HEK293 (cell line): ENCODE measurements at regions not wholly inside any gene's neighbourhood (a gene's known extent, or its start where the extent isn't known, plus 50 kb on each side); places are given as distances from the start of the nearest gene placed in this dataset.

Source experiments
- CTCF ChIA-PET: fragments of 350-600 bp; formaldehyde crosslinking; extraction: SDS; loops from one replicate; lab custom pipeline; 2021; ENCODE audit warnings: antibody characterized with exemption; lab: Yijun Ruan, JAX
- POLR2A ChIA-PET: fragments of 300-600 bp; formaldehyde crosslinking; extraction: SDS; loops from one replicate; lab custom pipeline; 2020; ENCODE audit warnings: antibody characterized with exemption, inconsistent platforms; lab: Yijun Ruan, JAX
- H3K27ac ChIP-seq: fragments of 200-500 bp; sonication (Bioruptor generic); 2 replicates; pipeline ENCODE4 v1.5.1; 2014; ENCODE audit warnings: low read depth, low read length, control low read depth, inconsistent platforms; ENCODE audit errors: extremely low read depth
- H3K36me3 ChIP-seq, 2 experiments: fragments of 200-500 bp in 1 of 2; sonication (Bioruptor generic) in 1 of 2; 1 replicate in 1 of 2; 2 replicates in 1 of 2; pipeline ENCODE4 v1.5.1; 2014 to 2017; ENCODE audit warnings: inconsistent platforms in 2 of 2, low read length in 2 of 2; ENCODE audit not compliant: control insufficient read depth in 2 of 2, insufficient read depth in 1 of 2
- H3K4me1 ChIP-seq: fragments of 200-500 bp; sonication (Bioruptor generic); 2 replicates; pipeline ENCODE4 v1.5.1; 2014; ENCODE audit warnings: mild to moderate bottlenecking, low read length, inconsistent platforms; ENCODE audit not compliant: control insufficient read depth, insufficient read depth
- H3K4me3 ChIP-seq: 2 replicates; pipeline ENCODE4 v1.5.1; 2011; ENCODE audit warnings: low read depth, mild to moderate bottlenecking, control low read depth, low read length, moderate library complexity
- H3K9me3 ChIP-seq: fragments of 200-500 bp; sonication (Bioruptor generic); 2 replicates; pipeline ENCODE4 v1.5.1; 2014; ENCODE audit warnings: low read depth, low read length, inconsistent platforms; ENCODE audit not compliant: control insufficient read depth, insufficient read depth
- BCL6B ChIP-seq: fragments of 450-650 bp; formaldehyde crosslinking; IDR thresholded peaks from 2 replicates; pipeline ENCODE4 v1.5.1; 2017; ENCODE audit warnings: missing biosample characterization, missing genetic modification characterization
- EGR2 ChIP-seq: fragments of 450-650 bp; formaldehyde crosslinking; IDR thresholded peaks from 2 replicates; pipeline ENCODE4 v1.5.1; 2016; ENCODE audit warnings: low read depth, missing biosample characterization, missing genetic modification characterization
- GLI2 ChIP-seq: fragments of 450-650 bp; formaldehyde crosslinking; IDR thresholded peaks from 2 replicates; pipeline ENCODE4; 2017; ENCODE audit warnings: missing biosample characterization, missing genetic modification characterization, low read depth, borderline replicate concordance
- TSHZ1 ChIP-seq: fragments of 450-650 bp; formaldehyde crosslinking; IDR thresholded peaks from 2 replicates; pipeline ENCODE4 v1.5.1; 2016; ENCODE audit warnings: missing biosample characterization, missing genetic modification characterization, borderline replicate concordance
- ZBTB26 ChIP-seq: fragments of 450-650 bp; formaldehyde crosslinking; optimal IDR thresholded peaks from 2 replicates; pipeline ENCODE3; 2016; ENCODE audit warnings: missing biosample characterization, mild to moderate bottlenecking, missing genetic modification characterization
- ZNF114 ChIP-seq: fragments of 450-650 bp; formaldehyde crosslinking; IDR thresholded peaks from 2 replicates; pipeline ENCODE4 v1.5.0; 2017; ENCODE audit warnings: missing biosample characterization, missing genetic modification characterization
- ZNF138 ChIP-seq: fragments of 450-650 bp; formaldehyde crosslinking; IDR thresholded peaks from 2 replicates; pipeline ENCODE4 v1.5.1; 2016; ENCODE audit warnings: missing biosample characterization, missing genetic modification characterization, borderline replicate concordance
- ZNF280D ChIP-seq: fragments of 450-650 bp; formaldehyde crosslinking; IDR thresholded peaks from 2 replicates; pipeline ENCODE4 v1.5.1; 2016; ENCODE audit warnings: missing biosample characterization, missing genetic modification characterization
- ZNF302 ChIP-seq: fragments of 450-650 bp; formaldehyde crosslinking; IDR thresholded peaks from 2 replicates; pipeline ENCODE4 v1.5.1; 2016; ENCODE audit warnings: missing biosample characterization, missing genetic modification characterization, low read depth
- ZNF366 ChIP-seq: fragments of 450-650 bp; formaldehyde crosslinking; conservative IDR thresholded peaks from 2 replicates; pipeline ENCODE4 v1.5.1; 2016; ENCODE audit warnings: missing biosample characterization, missing genetic modification characterization
- ZNF423 ChIP-seq: fragments of 450-650 bp; formaldehyde crosslinking; IDR thresholded peaks from 2 replicates; pipeline ENCODE4 v1.5.1; 2016; ENCODE audit warnings: missing biosample characterization, missing genetic modification characterization
- ZNF48 ChIP-seq: fragments of 450-650 bp; formaldehyde crosslinking; IDR thresholded peaks from 2 replicates; pipeline ENCODE4 v1.5.1; 2016; ENCODE audit warnings: missing biosample characterization, missing genetic modification characterization
- ZNF658 ChIP-seq: fragments of 450-650 bp; formaldehyde crosslinking; IDR thresholded peaks from 2 replicates; pipeline ENCODE4; 2016; ENCODE audit warnings: missing biosample characterization, missing genetic modification characterization
- ZNF791 ChIP-seq: fragments of 450-650 bp; formaldehyde crosslinking; IDR thresholded peaks from 2 replicates; pipeline ENCODE4 v1.5.1; 2016; ENCODE audit warnings: missing biosample characterization, missing genetic modification characterization
- ZSCAN23 ChIP-seq: fragments of 450-650 bp; formaldehyde crosslinking; IDR thresholded peaks from 2 replicates; pipeline ENCODE4 v1.5.1; 2016; ENCODE audit warnings: missing biosample characterization, missing genetic modification characterization
- TF ChIP-seq, protein P1 (sequence below): fragments of 450-650 bp; formaldehyde crosslinking; IDR thresholded peaks from 2 replicates; pipeline ENCODE4 v1.5.0; 2017; ENCODE audit warnings: missing biosample characterization, missing genetic modification characterization, borderline replicate concordance
- TF ChIP-seq, protein P2 (sequence below): fragments of 450-650 bp; formaldehyde crosslinking; IDR thresholded peaks from 2 replicates; pipeline ENCODE4 v1.5.1; 2016; ENCODE audit warnings: missing biosample characterization, missing genetic modification characterization
- TF ChIP-seq, protein P3 (sequence below): fragments of 450-650 bp; formaldehyde crosslinking; conservative IDR thresholded peaks from 2 replicates; pipeline ENCODE4 v1.5.1; 2016; ENCODE audit warnings: low read depth, missing biosample characterization, missing genetic modification characterization

- TF ChIP-seq, protein P1, sequence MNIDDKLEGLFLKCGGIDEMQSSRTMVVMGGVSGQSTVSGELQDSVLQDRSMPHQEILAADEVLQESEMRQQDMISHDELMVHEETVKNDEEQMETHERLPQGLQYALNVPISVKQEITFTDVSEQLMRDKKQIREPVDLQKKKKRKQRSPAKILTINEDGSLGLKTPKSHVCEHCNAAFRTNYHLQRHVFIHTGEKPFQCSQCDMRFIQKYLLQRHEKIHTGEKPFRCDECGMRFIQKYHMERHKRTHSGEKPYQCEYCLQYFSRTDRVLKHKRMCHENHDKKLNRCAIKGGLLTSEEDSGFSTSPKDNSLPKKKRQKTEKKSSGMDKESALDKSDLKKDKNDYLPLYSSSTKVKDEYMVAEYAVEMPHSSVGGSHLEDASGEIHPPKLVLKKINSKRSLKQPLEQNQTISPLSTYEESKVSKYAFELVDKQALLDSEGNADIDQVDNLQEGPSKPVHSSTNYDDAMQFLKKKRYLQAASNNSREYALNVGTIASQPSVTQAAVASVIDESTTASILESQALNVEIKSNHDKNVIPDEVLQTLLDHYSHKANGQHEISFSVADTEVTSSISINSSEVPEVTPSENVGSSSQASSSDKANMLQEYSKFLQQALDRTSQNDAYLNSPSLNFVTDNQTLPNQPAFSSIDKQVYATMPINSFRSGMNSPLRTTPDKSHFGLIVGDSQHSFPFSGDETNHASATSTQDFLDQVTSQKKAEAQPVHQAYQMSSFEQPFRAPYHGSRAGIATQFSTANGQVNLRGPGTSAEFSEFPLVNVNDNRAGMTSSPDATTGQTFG (tag by site-specific recombination) = no peak
- no peak for TF ChIP-seq ZSCAN23
- no peak for TF ChIP-seq ZBTB26 (tag by site-specific recombination)
- TF ChIP-seq ZNF48 = no peak
- TF ChIP-seq, protein P2, sequence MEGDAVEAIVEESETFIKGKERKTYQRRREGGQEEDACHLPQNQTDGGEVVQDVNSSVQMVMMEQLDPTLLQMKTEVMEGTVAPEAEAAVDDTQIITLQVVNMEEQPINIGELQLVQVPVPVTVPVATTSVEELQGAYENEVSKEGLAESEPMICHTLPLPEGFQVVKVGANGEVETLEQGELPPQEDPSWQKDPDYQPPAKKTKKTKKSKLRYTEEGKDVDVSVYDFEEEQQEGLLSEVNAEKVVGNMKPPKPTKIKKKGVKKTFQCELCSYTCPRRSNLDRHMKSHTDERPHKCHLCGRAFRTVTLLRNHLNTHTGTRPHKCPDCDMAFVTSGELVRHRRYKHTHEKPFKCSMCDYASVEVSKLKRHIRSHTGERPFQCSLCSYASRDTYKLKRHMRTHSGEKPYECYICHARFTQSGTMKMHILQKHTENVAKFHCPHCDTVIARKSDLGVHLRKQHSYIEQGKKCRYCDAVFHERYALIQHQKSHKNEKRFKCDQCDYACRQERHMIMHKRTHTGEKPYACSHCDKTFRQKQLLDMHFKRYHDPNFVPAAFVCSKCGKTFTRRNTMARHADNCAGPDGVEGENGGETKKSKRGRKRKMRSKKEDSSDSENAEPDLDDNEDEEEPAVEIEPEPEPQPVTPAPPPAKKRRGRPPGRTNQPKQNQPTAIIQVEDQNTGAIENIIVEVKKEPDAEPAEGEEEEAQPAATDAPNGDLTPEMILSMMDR (tag by site-specific recombination) = no peak
- no peak for TF ChIP-seq ZNF138
- no peak for TF ChIP-seq BCL6B (tag by site-specific recombination)
- TF ChIP-seq ZNF423 (tag by site-specific recombination) = no peak
- TF ChIP-seq ZNF302 (tag by site-specific recombination) = no peak
- TF ChIP-seq ZNF366 (tag by site-specific recombination) = no peak
- no peak for TF ChIP-seq GLI2 (tag by site-specific recombination)
- TF ChIP-seq, protein P3, sequence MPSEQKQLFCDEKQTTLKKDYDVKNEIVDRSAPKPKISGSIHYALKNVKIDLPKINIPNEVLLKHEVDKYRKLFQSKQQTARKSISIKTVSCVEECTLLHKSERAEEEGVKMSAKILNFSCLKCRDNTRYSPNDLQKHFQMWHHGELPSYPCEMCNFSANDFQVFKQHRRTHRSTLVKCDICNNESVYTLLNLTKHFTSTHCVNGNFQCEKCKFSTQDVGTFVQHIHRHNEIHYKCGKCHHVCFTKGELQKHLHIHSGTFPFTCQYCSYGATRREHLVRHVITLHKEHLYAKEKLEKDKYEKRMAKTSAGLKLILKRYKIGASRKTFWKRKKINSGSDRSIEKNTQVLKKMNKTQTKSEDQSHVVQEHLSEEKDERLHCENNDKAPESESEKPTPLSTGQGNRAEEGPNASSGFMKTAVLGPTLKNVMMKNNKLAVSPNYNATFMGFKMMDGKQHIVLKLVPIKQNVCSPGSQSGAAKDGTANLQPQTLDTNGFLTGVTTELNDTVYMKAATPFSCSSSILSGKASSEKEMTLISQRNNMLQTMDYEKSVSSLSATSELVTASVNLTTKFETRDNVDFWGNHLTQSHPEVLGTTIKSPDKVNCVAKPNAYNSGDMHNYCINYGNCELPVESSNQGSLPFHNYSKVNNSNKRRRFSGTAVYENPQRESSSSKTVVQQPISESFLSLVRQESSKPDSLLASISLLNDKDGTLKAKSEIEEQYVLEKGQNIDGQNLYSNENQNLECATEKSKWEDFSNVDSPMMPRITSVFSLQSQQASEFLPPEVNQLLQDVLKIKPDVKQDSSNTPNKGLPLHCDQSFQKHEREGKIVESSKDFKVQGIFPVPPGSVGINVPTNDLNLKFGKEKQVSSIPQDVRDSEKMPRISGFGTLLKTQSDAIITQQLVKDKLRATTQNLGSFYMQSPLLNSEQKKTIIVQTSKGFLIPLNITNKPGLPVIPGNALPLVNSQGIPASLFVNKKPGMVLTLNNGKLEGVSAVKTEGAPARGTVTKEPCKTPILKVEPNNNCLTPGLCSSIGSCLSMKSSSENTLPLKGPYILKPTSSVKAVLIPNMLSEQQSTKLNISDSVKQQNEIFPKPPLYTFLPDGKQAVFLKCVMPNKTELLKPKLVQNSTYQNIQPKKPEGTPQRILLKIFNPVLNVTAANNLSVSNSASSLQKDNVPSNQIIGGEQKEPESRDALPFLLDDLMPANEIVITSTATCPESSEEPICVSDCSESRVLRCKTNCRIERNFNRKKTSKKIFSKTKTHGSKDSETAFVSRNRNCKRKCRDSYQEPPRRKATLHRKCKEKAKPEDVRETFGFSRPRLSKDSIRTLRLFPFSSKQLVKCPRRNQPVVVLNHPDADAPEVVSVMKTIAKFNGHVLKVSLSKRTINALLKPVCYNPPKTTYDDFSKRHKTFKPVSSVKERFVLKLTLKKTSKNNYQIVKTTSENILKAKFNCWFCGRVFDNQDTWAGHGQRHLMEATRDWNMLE (tag by site-specific recombination) = no peak
Measured at GRCh38 chr7:136601772-136602171, 266.7 kb upstream of the CHRM2 start (continued).

- CTCF ChIA-PET = interaction anchor here (1.3 kb wide), 1 partner anchor 195 kb away, joined by 3 read pairs; no protein-coding TSS in a partner anchor
- POLR2A ChIA-PET = no interaction called here
- H3K9me3 ChIP-seq = no peaks in the 10 kb centered on the region
- no peak overlapping the region for H3K4me3 ChIP-seq
- H3K4me1 ChIP-seq = no peaks in the 10 kb centered on the region
- no peak overlapping the region for H3K27ac ChIP-seq
- no peaks in the 10 kb centered on the region for H3K36me3 ChIP-seq
- TF ChIP-seq EGR2 (tag by site-specific recombination) = no peak
- TF ChIP-seq ZNF280D (tag by site-specific recombination) = no peak
- TF ChIP-seq ZNF791 = no peak
- no peak for TF ChIP-seq ZNF114 (tag by site-specific recombination)
- TF ChIP-seq ZNF658 (tag by site-specific recombination) = no peak
- no peak for TF ChIP-seq TSHZ1
Measured at GRCh38 chr7:136600475-136600874, 268.0 kb upstream of the CHRM2 start.
